ENCODE measurements at regions not wholly inside any gene's neighbourhood (a gene's known extent, or its start where the extent isn't known, plus 50 kb on each side); places are given as distances from the start of the nearest gene placed in this dataset.

DNA sequence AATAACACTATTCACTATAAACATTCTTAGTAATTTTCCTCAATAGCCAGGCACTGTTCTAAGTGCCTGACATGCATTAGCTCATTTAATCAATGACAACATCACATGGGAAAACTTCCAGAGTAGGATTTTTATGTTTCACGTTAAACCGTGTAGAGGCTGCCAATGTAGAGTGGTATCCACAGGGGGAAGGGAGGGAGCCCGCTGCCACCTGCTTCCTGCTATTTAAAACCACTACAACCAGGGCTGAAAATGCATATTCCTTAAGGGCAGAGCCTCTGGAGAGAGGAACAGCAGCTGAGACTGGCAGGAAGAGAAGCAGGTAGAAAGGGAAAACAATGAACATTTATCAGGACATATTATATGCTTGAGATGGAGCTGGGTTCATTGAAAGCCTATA lies 684.3 kb upstream of the AUTS2 start:
- no peak overlapping the region for H3K4me2 ChIP-seq (ENCODE audit: low read length)
- H2AFZ ChIP-seq (ENCODE audit: low read depth, low read length): no peak overlapping the region
- no peak overlapping the region for H3K27ac ChIP-seq (ENCODE audit: low read depth, low read length)
- Mint-ChIP-seq H3K9me3 (ENCODE audit: unreplicated experiment) (peaks cover 9% of the 10 kb centered on the region), H3K27ac (ENCODE audit: unreplicated experiment) (no peak overlapping the region), H3K4me1 (ENCODE audit: low read depth, unreplicated experiment) (no peaks in the 10 kb centered on the region), H3K4me3 (ENCODE audit: unreplicated experiment) (no peak overlapping the region), H3K27me3 (ENCODE audit: low read depth, unreplicated experiment) (no peaks in the 10 kb centered on the region), H3K36me3 (ENCODE audit: low read depth, unreplicated experiment) (no peaks in the 10 kb centered on the region)
- no peak for TF ChIP-seq EZH2 (IDR thresholded peaks at IDR 0.05; ENCODE audit: insufficient read depth, low read length)
- TF ChIP-seq, protein P1, sequence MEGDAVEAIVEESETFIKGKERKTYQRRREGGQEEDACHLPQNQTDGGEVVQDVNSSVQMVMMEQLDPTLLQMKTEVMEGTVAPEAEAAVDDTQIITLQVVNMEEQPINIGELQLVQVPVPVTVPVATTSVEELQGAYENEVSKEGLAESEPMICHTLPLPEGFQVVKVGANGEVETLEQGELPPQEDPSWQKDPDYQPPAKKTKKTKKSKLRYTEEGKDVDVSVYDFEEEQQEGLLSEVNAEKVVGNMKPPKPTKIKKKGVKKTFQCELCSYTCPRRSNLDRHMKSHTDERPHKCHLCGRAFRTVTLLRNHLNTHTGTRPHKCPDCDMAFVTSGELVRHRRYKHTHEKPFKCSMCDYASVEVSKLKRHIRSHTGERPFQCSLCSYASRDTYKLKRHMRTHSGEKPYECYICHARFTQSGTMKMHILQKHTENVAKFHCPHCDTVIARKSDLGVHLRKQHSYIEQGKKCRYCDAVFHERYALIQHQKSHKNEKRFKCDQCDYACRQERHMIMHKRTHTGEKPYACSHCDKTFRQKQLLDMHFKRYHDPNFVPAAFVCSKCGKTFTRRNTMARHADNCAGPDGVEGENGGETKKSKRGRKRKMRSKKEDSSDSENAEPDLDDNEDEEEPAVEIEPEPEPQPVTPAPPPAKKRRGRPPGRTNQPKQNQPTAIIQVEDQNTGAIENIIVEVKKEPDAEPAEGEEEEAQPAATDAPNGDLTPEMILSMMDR (IDR thresholded peaks at IDR 0.05; ENCODE audit: insufficient read depth, low read depth, low read length): no peak
- peaks cover 10% of the 10 kb centered on the region for H3K9me3 ChIP-seq (ENCODE audit: insufficient read depth, low read depth, low read length)
- no peak overlapping the region for H3K4me3 ChIP-seq (ENCODE audit: insufficient read depth, low read depth, low read length)
- no peaks in the 10 kb centered on the region for H3K4me1 ChIP-seq (ENCODE audit: insufficient read depth, low read length)
- H3K36me3 ChIP-seq (ENCODE audit: insufficient read depth, low read length): no peaks in the 10 kb centered on the region
- H4K20me1 ChIP-seq (ENCODE audit: insufficient read depth, low read length): no peaks in the 10 kb centered on the region
- no peak for DNase-seq (ENCODE audit: low read depth)
- no peaks in the 10 kb centered on the region for H3K27me3 ChIP-seq (ENCODE audit: insufficient read depth, low read length)
- FAIRE-seq: no peak
- no peak overlapping the region for H3K9ac ChIP-seq (ENCODE audit: low read length)
- no peaks in the 10 kb centered on the region for H3K79me2 ChIP-seq (ENCODE audit: insufficient read depth, low read length)

DNA sequence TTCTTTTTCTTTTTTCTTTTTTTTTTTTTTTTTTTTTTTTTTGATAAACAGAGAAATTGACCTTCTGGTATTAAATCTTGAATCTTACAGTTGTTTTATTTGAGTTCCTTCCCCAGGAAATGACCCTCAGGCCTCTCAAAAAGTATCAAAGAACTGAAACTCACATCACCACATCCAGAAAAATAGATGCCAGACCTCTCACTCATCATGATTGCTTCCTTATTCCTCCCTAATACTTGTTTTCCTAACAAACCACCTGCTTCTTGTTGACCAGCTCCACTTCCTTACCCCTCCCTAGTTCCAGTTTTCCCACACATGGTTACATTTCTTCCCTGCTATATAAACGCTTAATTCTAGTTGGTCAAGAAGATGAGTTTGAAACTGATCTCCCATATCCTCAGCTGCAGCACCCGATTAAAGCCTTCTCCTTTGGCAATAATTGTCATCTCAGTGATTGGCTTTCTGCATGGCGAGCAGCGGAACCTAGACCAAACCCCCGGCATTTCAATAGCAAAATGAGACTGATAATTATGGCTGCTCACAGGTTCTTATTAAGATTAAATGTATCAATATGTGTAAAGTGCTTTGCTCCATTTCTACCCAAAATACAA lies 681.1 kb upstream of the AUTS2 start:
- Histone ChIP-seq H3K27me3 (ENCODE audit: insufficient read depth, low read length) (no peaks in the 10 kb centered on the region), H3K9me3 (ENCODE audit: insufficient read depth, low read depth, low read length) (peaks cover 14% of the 10 kb centered on the region), H3K27ac (ENCODE audit: low read depth, low read length) (no peak overlapping the region), H4K20me1 (ENCODE audit: insufficient read depth, low read length) (no peaks in the 10 kb centered on the region), H3K4me3 (ENCODE audit: insufficient read depth, low read depth, low read length) (no peak overlapping the region), H2AFZ (ENCODE audit: low read depth, low read length) (no peak overlapping the region), H3K9ac (ENCODE audit: low read length) (no peak overlapping the region), H3K36me3 (ENCODE audit: insufficient read depth, low read length) (no peaks in the 10 kb centered on the region), H3K79me2 (ENCODE audit: insufficient read depth, low read length) (no peaks in the 10 kb centered on the region), H3K4me1 (ENCODE audit: insufficient read depth, low read length) (no peaks in the 10 kb centered on the region), H3K4me2 (ENCODE audit: low read length) (no peak overlapping the region)
- no peak for FAIRE-seq
- H3K4me1 Mint-ChIP-seq (ENCODE audit: low read depth, unreplicated experiment): no peaks in the 10 kb centered on the region
- peaks cover 18% of the 10 kb centered on the region for H3K9me3 Mint-ChIP-seq (ENCODE audit: unreplicated experiment)
- no peaks in the 10 kb centered on the region for H3K36me3 Mint-ChIP-seq (ENCODE audit: low read depth, unreplicated experiment)
- no peak overlapping the region for H3K4me3 Mint-ChIP-seq (ENCODE audit: unreplicated experiment)
- TF ChIP-seq EZH2 (IDR thresholded peaks at IDR 0.05; ENCODE audit: insufficient read depth, low read length): no peak
- TF ChIP-seq, protein P1 (IDR thresholded peaks at IDR 0.05; ENCODE audit: insufficient read depth, low read depth, low read length): no peak
- DNase-seq (ENCODE audit: low read depth): no peak
- no peak overlapping the region for H3K27ac Mint-ChIP-seq (ENCODE audit: unreplicated experiment)
- H3K27me3 Mint-ChIP-seq (ENCODE audit: low read depth, unreplicated experiment): no peaks in the 10 kb centered on the region

DNA sequence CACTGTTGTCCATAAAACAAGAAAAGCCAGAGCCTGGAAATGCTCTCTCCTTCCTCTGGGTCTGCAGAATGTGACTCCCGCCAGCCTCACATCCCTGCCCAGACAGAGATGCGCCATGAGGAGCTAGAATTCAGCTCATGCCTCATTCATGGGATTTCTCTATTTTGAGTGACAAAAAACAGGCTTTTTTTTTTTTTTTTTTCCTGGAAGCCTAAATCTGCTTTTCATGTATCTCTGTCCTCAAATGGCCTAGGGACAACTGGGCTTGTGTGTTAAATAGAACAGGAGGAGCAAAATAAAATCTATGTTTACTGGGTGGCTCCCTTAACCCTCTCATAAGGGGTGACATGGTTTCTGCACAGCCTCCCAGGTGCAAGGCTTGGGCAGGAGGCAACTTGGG lies 679.7 kb upstream of the AUTS2 start:
- no peaks in the 10 kb centered on the region for H3K4me1 Mint-ChIP-seq (ENCODE audit: low read depth, unreplicated experiment)
- H4K20me1 ChIP-seq (ENCODE audit: insufficient read depth, low read length): no peaks in the 10 kb centered on the region
- TF ChIP-seq, protein P1 (IDR thresholded peaks at IDR 0.05; ENCODE audit: insufficient read depth, low read depth, low read length): no peak
- TF ChIP-seq EZH2 (IDR thresholded peaks at IDR 0.05; ENCODE audit: insufficient read depth, low read length): no peak
- H3K79me2 ChIP-seq (ENCODE audit: insufficient read depth, low read length): no peaks in the 10 kb centered on the region
- H3K27ac Mint-ChIP-seq (ENCODE audit: unreplicated experiment): no peak overlapping the region
- H3K9ac ChIP-seq (ENCODE audit: low read length): no peak overlapping the region
- H3K4me2 ChIP-seq (ENCODE audit: low read length): no peak overlapping the region
- no peak overlapping the region for H3K4me3 ChIP-seq (ENCODE audit: insufficient read depth, low read depth, low read length)
- H3K36me3 ChIP-seq (ENCODE audit: insufficient read depth, low read length): no peaks in the 10 kb centered on the region
- no peak overlapping the region for H3K27ac ChIP-seq (ENCODE audit: low read depth, low read length)
- no peaks in the 10 kb centered on the region for H3K4me1 ChIP-seq (ENCODE audit: insufficient read depth, low read length)
- no peak for FAIRE-seq
- H2AFZ ChIP-seq (ENCODE audit: low read depth, low read length): no peak overlapping the region
- no peak for DNase-seq (ENCODE audit: low read depth)
- no peaks in the 10 kb centered on the region for H3K27me3 Mint-ChIP-seq (ENCODE audit: low read depth, unreplicated experiment)
- no peak overlapping the region for H3K4me3 Mint-ChIP-seq (ENCODE audit: unreplicated experiment)
- H3K27me3 ChIP-seq (ENCODE audit: insufficient read depth, low read length): no peaks in the 10 kb centered on the region
- H3K36me3 Mint-ChIP-seq (ENCODE audit: low read depth, unreplicated experiment): no peaks in the 10 kb centered on the region
- H3K9me3 Mint-ChIP-seq (ENCODE audit: unreplicated experiment): peaks cover 14% of the 10 kb centered on the region
- peaks cover 14% of the 10 kb centered on the region for H3K9me3 ChIP-seq (ENCODE audit: insufficient read depth, low read depth, low read length)

Data from astrocyte (in vitro differentiated cells and primary cell).